CD1c-positive myeloid dendritic cell (primary cell): ENCODE measurements at regions not wholly inside any gene's neighbourhood (a gene's known extent, or its start where the extent isn't known, plus 50 kb on each side); places are given as distances from the start of the nearest gene placed in this dataset.
"Not testable (repeated sequence)": the region's sequence is repeated elsewhere in the genome, so short reads cannot be mapped to it uniquely, and the experiment has no call there.

Experiments
- DNase-seq: peaks from one replicate; pipeline ENCODE4 v3.0.0-alpha.2; 2016; ENCODE audit errors: extremely low spot score

DNA sequence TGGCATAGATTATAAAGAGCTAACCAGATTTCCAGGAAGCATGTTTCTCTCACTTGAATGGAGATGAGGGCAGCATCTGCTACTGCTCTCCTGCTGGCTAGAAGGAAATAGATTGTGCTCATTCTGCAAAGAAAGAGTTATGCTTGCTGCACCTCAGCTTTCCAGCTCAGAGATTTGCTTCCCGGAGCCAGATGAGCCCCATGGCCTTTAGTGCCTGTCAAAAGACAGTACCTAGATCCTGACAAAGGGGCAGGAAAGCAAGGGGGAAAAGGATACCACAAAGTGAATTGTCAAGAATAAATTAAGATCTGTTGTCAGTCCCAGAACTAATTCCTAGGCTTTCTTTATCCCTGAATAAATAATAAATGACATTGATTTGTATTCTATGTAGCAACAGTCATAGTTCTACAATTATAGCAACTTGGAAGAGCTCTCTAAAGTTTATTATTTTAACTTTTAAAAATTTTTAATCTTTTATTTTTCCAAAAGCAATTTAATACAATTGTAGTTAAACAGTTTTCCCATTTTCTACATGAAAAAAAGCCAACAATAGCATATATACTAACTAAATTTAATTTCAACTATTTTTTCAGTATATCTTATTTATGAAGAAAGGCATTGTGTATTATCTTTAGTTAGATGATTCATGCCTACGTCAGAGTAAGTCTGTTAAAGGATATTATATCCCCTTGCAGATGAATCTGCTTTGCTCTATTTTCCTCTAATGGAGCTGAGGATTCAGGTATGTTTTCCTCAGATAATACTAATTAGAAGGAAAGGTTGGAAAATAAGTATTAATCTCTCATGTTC lies 306.1 kb upstream of the DDI1 start:
- no peak for DNase-seq

DNA sequence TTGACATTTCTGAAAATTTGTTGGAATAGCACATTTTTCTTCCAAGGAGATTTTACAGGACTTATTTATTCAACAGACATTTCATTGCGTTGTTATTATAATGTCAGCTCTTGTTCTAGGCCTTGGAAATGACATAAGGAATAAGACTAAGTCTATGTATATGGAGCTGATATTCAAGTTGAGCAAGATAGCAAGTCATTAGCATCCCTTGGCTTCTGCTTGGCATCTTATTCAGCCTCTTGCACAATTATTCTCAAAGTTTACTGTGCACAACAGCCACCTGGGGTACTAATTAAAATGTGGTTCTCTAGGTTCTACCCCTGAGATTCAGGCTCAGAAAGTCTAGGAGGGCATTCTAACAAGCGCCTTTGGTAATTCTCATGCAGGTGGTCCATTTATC lies 304.8 kb upstream of the DDI1 start:
- DNase-seq, result no peak

- no peak for DNase-seq
These were observed 302.6 kb upstream of the DDI1 start for GRCh38 chr11:103733889-103734288.

GRCh38 chr11:103735497-103736032 lies 300.9 kb upstream of the DDI1 start:
- no peak for DNase-seq

DNA sequence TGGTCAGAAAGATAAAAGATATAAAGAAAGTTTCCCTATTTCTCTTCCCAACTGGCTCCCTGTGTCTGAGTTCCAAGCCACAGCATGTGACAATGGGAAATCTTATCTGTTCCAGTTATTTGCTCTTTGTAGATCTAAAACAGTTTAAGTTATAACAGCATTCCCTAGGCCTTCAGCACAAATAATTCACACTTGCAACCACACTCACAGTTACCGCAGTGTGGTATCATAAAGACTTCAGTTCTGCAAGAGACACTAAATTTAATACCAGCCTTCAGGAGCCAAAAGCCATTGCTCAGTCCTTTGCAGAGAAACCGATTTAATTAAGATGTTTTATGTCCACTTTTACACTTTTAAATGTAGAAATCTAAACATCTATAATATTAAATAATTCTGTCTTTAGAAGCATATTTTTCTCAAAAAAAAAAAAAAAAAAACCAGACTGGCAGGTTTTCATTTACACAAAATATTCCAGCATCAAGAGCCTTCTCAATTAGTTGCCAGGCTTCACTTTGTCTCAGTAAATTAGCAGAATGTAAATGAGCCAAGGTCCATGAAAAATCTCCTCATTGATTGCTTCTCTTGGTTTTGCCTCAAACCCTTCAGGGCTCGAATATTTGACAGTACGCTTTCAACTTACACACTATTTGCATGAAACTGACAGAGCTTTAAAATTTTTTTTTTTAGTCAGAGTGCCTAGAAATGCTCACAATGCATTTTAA lies 300.0 kb upstream of the DDI1 start:
- no peak for DNase-seq

- no peak for DNase-seq
These were observed 299.3 kb upstream of the DDI1 start for GRCh38 chr11:103737037-103737622.

- no peak for DNase-seq
These were observed 298.7 kb upstream of the DDI1 start for GRCh38 chr11:103737747-103738146.

GRCh38 chr11:103739074-103739796 lies 297.2 kb upstream of the DDI1 start:
- DNase-seq, result not testable (repeated sequence)

- no peak for DNase-seq
These were observed 291.8 kb upstream of the DDI1 start for GRCh38 chr11:103744496-103745153.

GRCh38 chr11:103749158-103749557 lies 287.3 kb upstream of the DDI1 start:
- DNase-seq, result no peak

GRCh38 chr11:103768816-103769215 lies 267.6 kb upstream of the DDI1 start:
- no peak for DNase-seq

- no peak for DNase-seq
These were observed 263.4 kb upstream of the DDI1 start for GRCh38 chr11:103773059-103773458.

DNA sequence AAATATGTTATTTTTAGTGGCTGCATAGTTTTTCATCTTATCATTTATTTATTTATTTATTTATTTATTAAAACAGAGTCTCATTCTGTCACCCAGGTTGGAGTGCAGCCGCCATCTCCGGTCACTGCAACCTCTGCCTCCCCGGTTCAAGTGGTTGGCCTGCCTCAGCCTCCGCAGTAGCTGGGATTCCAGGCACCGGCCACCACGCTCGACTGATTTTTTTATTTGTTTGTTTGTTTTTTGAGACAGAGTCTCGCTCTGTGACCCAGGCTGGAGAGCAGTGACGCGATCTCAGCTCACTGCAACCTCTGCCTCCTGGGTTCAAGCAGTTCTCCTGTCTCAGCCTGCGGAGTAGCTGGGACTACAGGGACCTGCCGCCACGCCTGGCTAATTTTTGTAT lies 262.9 kb upstream of the DDI1 start:
- no peak for DNase-seq

GRCh38 chr11:103779054-103779453 lies 257.4 kb upstream of the DDI1 start:
- DNase-seq, result no peak

- DNase-seq, result no peak
These were observed 246.5 kb upstream of the DDI1 start for GRCh38 chr11:103789952-103790351.

DNA sequence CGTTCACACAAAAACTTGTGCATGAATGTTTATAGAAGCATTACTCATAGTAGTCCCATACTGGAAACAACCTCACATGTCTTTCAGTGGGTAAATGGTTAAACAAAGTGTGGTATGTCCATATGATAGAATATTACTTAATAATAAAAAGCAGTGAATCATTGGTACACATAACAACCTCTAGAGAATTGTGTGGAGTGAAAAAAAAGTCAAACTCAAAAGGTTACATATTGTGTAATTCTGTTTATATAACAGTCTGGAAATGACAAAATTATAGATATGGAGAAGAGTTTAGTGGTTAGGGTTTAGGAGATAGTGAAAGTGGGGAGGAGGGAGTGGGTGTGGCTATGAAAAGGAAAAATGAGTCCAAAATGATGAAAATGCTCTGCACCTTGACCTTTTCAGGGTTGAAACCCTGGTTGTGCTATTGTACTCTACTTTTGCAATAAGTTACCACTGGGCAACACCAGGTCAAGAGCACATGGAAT lies 243.4 kb upstream of the DDI1 start:
- DNase-seq, result no peak

- no peak for DNase-seq
These were observed 242.2 kb upstream of the DDI1 start for GRCh38 chr11:103794262-103794661.

DNA sequence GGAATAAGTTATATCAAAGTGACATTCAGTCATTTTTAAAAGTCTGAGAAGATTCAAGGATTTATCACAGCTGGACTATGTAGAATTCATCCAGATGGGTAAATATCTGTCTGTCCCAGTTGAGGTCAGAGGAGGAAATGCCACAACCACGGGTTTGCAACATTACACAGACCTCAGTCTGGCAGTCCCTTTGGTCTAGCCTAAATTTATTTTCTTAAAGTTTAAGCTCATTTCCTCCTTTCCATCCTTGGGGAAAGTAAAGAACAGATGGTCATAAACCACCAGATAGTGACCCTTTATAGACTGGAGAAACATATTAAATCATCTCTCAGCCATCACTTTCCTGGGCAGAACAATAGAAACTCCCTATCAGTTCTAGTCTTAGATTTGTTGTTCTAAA lies 238.4 kb upstream of the DDI1 start:
- no peak for DNase-seq

- DNase-seq, result no peak
These were observed 238.0 kb upstream of the DDI1 start for GRCh38 chr11:103798446-103798845.

- no peak for DNase-seq
These were observed 235.9 kb upstream of the DDI1 start for GRCh38 chr11:103800406-103801114.

DNA sequence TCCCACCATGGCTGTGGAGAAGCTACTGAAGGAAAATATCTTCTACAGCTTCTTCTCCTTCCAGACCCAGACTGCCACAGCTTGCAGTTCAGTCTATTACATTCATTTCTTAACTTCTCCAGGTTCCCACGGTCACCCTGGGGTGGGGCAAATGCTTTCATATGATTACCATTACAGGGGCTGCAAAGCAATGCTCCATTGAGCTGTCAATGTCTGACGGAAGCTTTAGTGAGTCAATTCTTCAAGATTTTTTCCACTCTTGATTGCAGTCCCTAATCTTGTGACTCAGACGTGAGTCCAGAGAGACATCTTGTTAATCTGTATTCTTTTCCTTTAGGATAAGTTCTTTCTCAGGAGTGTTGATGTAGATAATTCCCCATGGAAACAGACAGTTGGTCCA lies 233.4 kb upstream of the DDI1 start:
- no peak for DNase-seq
